GM12878 (cell line): ENCODE measurements at regions not wholly inside any gene's neighbourhood (a gene's known extent, or its start where the extent isn't known, plus 50 kb on each side); places are given as distances from the start of the nearest gene placed in this dataset.

Experiments
- ATAC-seq: fragments of 200-7000 bp; cut with Tn5 transposase; 3 replicates; pipeline ENCODE4 v1.9.1; 2020; ENCODE audit warnings: mild to moderate bottlenecking, moderate library complexity
- BruUV-seq: library from RNA; stranded (reverse); fragments of 400-500 nt; replicated peaks from 2 replicates; lab custom pipeline; 2021; lab: Mats Ljungman, UMichigan
- CTCF ChIA-PET: fragments of 300-600 bp; sonication (Branson Sonifier 250); formaldehyde crosslinking; extraction: SDS; loops from one replicate; lab custom pipeline; 2021; ENCODE audit warnings: inconsistent platforms; lab: Yijun Ruan, JAX
- POLR2A ChIA-PET: fragments of 350-600 bp; formaldehyde crosslinking; extraction: SDS; loops from one replicate; lab custom pipeline; 2021; ENCODE audit warnings: inconsistent platforms; lab: Charles Lee
- RAD21 ChIA-PET: fragments of 300-600 bp; sonication (Branson Sonifier 250); formaldehyde crosslinking; loops from one replicate; lab custom pipeline; 2023; ENCODE audit warnings: antibody characterized with exemption; ENCODE audit not compliant: unreplicated experiment; lab: Charles Lee
- SMC1A ChIA-PET: fragments of 300-600 bp; sonication (Branson Sonifier 250); formaldehyde crosslinking; loops from one replicate; lab custom pipeline; 2023; ENCODE audit not compliant: unreplicated experiment, uncharacterized antibody; lab: Charles Lee
- DNase-seq: peaks from one replicate; pipeline ENCODE4 v3.0.0-alpha.2; 2011; ENCODE audit warnings: low read depth, low spot score
- FAIRE-seq: peaks from 3 replicates; lab custom pipeline; 2011; peaks lifted over from hg19 to GRCh38; lab: Jason Lieb, UNC
- H2AFZ ChIP-seq: 2 replicates; pipeline ENCODE4 v1.6.0; 2011; ENCODE audit warnings: low read depth, low read length, control low read depth; ENCODE audit not compliant: control insufficient read depth
- H3K27ac ChIP-seq: 2 replicates; pipeline ENCODE4 v1.5.1; 2011; ENCODE audit warnings: control low read depth; ENCODE audit not compliant: control insufficient read depth, insufficient read depth
- H3K27me3 ChIP-seq, 2 experiments: replicated peaks in 1 of 2; 2 replicates each; pipeline versions ENCODE4 v1.6.0 to v1.6.1; 2011; ENCODE audit warnings: low read length in 1 of 2; ENCODE audit not compliant: control insufficient read depth in 2 of 2, insufficient read depth in 2 of 2
- H3K36me3 ChIP-seq, 2 experiments: 2 replicates each; pipeline ENCODE4 v1.5.1; 2011; ENCODE audit warnings: low read length in 1 of 2; ENCODE audit not compliant: control insufficient read depth in 2 of 2, insufficient read depth in 2 of 2
- H3K4me1 ChIP-seq: 2 replicates; pipeline ENCODE4 v1.6.1; 2011; ENCODE audit warnings: mild to moderate bottlenecking, low read length, moderate library complexity, mixed read lengths; ENCODE audit not compliant: control insufficient read depth, insufficient read depth
- H3K4me2 ChIP-seq: 2 replicates; pipeline ENCODE4 v1.6.0; 2011; ENCODE audit warnings: control low read depth; ENCODE audit not compliant: control insufficient read depth, insufficient read depth
- H3K4me3 ChIP-seq: fragments of 200-600 bp; sonication (generic); 2 replicates; pipeline ENCODE4 v1.5.1; 2016
- H3K79me2 ChIP-seq: 2 replicates; pipeline ENCODE4 v1.6.0; 2011; ENCODE audit warnings: low read length; ENCODE audit not compliant: control insufficient read depth, insufficient read depth
- H3K9ac ChIP-seq: 2 replicates; pipeline ENCODE4 v1.8.0; 2011; ENCODE audit warnings: low read length, control low read depth, mixed read lengths; ENCODE audit not compliant: control insufficient read depth, insufficient read depth
- H3K9me3 ChIP-seq: replicated peaks from 3 replicates; pipeline ENCODE4 v1.5.1; 2011; ENCODE audit warnings: mild to moderate bottlenecking, low read length; ENCODE audit not compliant: control insufficient read depth, insufficient read depth
- H4K20me1 ChIP-seq: 2 replicates; pipeline ENCODE4 v1.6.0; 2011; ENCODE audit not compliant: control insufficient read depth, insufficient read depth
- CHD2 ChIP-seq: IDR thresholded peaks from 2 replicates; pipeline ENCODE4 v1.6.1; 2011; ENCODE audit warnings: low read depth, low read length, improper control_type of control experiment, borderline replicate concordance
- E4F1 ChIP-seq: fragments of 450-650 bp; IDR thresholded peaks from 2 replicates; pipeline ENCODE4 v1.6.1; 2018; ENCODE audit warnings: borderline replicate concordance, mild to moderate bottlenecking; ENCODE audit not compliant: partially characterized antibody
- EGR1 ChIP-seq, 2 experiments: IDR thresholded peaks; 1 replicate in 1 of 2; 2 replicates in 1 of 2; pipeline ENCODE4 v1.6.1; 2011 to 2012; ENCODE audit warnings: low read depth in 2 of 2, low read length in 2 of 2, borderline replicate concordance in 1 of 2, mild to moderate bottlenecking in 1 of 2, moderate library complexity in 1 of 2
- HDGF ChIP-seq: fragments of 450-650 bp; IDR thresholded peaks from 2 replicates; pipeline ENCODE4 v1.6.1; 2016; ENCODE audit warnings: antibody characterized with exemption
- JUND ChIP-seq: IDR thresholded peaks from 2 replicates; pipeline ENCODE4 v1.6.1; 2012; ENCODE audit warnings: low read depth, mild to moderate bottlenecking, low read length, improper control_type of control experiment, moderate library complexity
- KLF5 ChIP-seq: fragments of 450-650 bp; IDR thresholded peaks from 2 replicates; pipeline ENCODE4 v1.6.1; 2014; ENCODE audit warnings: mild to moderate bottlenecking; ENCODE audit not compliant: partially characterized antibody
- RELA ChIP-seq: fragments of 450-650 bp; IDR thresholded peaks from 2 replicates; pipeline ENCODE4 v1.8.0; 2014; ENCODE audit warnings: borderline replicate concordance; ENCODE audit not compliant: partially characterized antibody
- RELB ChIP-seq: fragments of 450-650 bp; IDR thresholded peaks from 2 replicates; pipeline ENCODE4 v1.6.1; 2017; ENCODE audit warnings: low read depth, mild to moderate bottlenecking, moderate library complexity
- USF2 ChIP-seq: IDR thresholded peaks from 2 replicates; pipeline ENCODE4 v1.6.1; 2011; ENCODE audit warnings: low read depth, low read length, improper control_type of control experiment, borderline replicate concordance
- WGBS: methylation state at CpG from one replicate; pipeline ENCODE4 v1.1.6; 2016; ENCODE audit warnings: low lambda C conversion rate; ENCODE audit not compliant: insufficient replicate concordance, insufficient coverage; ENCODE audit errors: missing lambda C conversion rate; 5-methylcytosine and 5-hydroxymethylcytosine counted together
- in situ Hi-C: fragments of 300-500 bp; cut with MboI; formaldehyde crosslinking; loops from 9 replicates; pipeline ENCODE4 v1.14.3; 2018; ENCODE audit warnings: mixed read lengths
- intact Hi-C: fragments of 100-400 bp; cut with micrococcal nuclease; formaldehyde crosslinking; loops from one replicate; pipeline ENCODE4 v1.14.2; 2022; ENCODE audit not compliant: unreplicated experiment

- ATAC-seq (no peak), DNase-seq (no peak), FAIRE-seq (no peak)
- in situ Hi-C loops, result no loop called here
- Histone ChIP-seq H2AFZ (no peak overlapping the region), H3K36me3 (no peaks in the 10 kb centered on the region), H3K4me2 (no peak overlapping the region), H3K27ac (no peak overlapping the region), H3K9ac (no peak overlapping the region), H3K79me2 (no peaks in the 10 kb centered on the region), H4K20me1 (no peaks in the 10 kb centered on the region), H3K9me3 (no peaks in the 10 kb centered on the region), H3K27me3 (no peaks in the 10 kb centered on the region), H3K4me1 (no peaks in the 10 kb centered on the region), H3K4me3 (no peak overlapping the region)
- ChIA-PET POLR2A (no interaction called here), CTCF (no interaction called here), RAD21 (no interaction called here), SMC1A (no interaction called here)
- intact Hi-C loops, result no loop called here
- 28% methylated on average over 6 of the region's 6 CpGs for WGBS
- no peak for TF ChIP-seq JUND
- TF ChIP-seq EGR1 (IDR thresholded peaks at IDR 0.05; ENCODE audit: borderline replicate concordance in 1 of 2, low read depth in 2 of 2, low read length in 2 of 2), result no peak
- TF ChIP-seq RELA, result no peak
- TF ChIP-seq E4F1, result no peak
- no peak for TF ChIP-seq RELB
- no peak for TF ChIP-seq CHD2
- no peak for TF ChIP-seq HDGF
- TF ChIP-seq KLF5, result no peak
- TF ChIP-seq USF2, result no peak
- BruUV-seq, result no TSS peak
Observed at GRCh38 chr15:69780374-69780773, 317.3 kb downstream of the TLE3 start.
